OCI-LY1 (cell line): ENCODE measurements at regions not wholly inside any gene's neighbourhood (a gene's known extent, or its start where the extent isn't known, plus 50 kb on each side); places are given as distances from the start of the nearest gene placed in this dataset.

Experiments used
- EZH2 ChIP-seq: fragments of 200-600 bp; sonication (generic), shearing (Covaris generic); IDR thresholded peaks from 2 replicates; pipeline ENCODE4 v1.8.0; 2017; ENCODE audit warnings: borderline replicate concordance, mixed run types, mild to moderate bottlenecking, antibody characterized with exemption, low read length, moderate library complexity, mixed read lengths
- TF ChIP-seq, protein P1 (sequence below): fragments of 200-600 bp; sonication (generic), shearing (Covaris generic); IDR thresholded peaks from 2 replicates; pipeline ENCODE4 v1.5.1; 2017; ENCODE audit warnings: mild to moderate bottlenecking, antibody characterized with exemption, low read length, moderate library complexity, mixed read lengths

DNA sequence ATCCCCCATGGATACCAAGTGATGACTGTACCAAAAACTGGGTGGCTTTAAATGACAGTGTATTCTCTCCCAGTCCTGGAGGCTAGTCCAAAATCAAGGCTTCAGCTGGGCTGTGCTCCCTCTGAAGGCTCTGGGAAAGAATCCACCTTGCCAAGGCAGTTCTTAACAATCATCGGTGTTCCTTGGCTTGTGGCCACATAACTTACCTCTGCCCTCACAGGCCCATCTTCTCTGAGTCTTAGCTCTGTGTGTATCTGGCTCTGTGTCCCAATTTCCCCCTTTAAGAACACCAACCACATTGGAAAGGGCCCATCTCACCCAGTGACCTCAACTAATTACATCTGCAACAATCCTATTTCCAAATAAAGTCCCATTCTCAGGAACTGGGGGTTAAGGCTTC, 503.0 kb upstream of the PROK2 start:
- TF ChIP-seq, protein P1, sequence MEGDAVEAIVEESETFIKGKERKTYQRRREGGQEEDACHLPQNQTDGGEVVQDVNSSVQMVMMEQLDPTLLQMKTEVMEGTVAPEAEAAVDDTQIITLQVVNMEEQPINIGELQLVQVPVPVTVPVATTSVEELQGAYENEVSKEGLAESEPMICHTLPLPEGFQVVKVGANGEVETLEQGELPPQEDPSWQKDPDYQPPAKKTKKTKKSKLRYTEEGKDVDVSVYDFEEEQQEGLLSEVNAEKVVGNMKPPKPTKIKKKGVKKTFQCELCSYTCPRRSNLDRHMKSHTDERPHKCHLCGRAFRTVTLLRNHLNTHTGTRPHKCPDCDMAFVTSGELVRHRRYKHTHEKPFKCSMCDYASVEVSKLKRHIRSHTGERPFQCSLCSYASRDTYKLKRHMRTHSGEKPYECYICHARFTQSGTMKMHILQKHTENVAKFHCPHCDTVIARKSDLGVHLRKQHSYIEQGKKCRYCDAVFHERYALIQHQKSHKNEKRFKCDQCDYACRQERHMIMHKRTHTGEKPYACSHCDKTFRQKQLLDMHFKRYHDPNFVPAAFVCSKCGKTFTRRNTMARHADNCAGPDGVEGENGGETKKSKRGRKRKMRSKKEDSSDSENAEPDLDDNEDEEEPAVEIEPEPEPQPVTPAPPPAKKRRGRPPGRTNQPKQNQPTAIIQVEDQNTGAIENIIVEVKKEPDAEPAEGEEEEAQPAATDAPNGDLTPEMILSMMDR: no peak
- TF ChIP-seq EZH2: no peak
